HG03039 (cell line): ENCODE measurements at regions not wholly inside any gene's neighbourhood (a gene's known extent, or its start where the extent isn't known, plus 50 kb on each side); places are given as distances from the start of the nearest gene placed in this dataset.

ENCODE experiments used
- ATAC-seq: cut with Tn5 transposase; IDR thresholded peaks from one replicate; pipeline ENCODE4 v1.9.1; 2021; ENCODE audit warnings: mild to moderate bottlenecking, moderate library complexity; ENCODE audit not compliant: unreplicated experiment

DNA sequence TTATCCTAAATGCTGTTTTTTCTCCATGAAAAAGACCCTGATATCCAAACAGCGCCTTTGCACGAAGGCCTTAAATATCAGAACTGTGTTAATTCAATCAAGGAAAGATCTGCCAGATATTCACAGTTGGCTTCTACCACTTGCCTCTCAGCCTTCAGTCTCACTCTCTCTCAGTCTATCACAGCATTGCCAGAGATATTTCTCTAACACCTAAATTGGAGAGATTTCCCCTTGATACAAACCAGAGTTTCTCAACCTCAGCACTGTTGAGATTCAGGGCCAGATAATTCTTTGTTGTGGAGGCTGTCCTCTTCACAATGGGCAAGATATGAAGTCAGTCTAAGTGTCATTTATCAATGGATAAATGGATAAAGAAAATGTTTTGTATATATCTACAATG is 454.1 kb upstream of the MAF start:
- no peak for ATAC-seq

DNA sequence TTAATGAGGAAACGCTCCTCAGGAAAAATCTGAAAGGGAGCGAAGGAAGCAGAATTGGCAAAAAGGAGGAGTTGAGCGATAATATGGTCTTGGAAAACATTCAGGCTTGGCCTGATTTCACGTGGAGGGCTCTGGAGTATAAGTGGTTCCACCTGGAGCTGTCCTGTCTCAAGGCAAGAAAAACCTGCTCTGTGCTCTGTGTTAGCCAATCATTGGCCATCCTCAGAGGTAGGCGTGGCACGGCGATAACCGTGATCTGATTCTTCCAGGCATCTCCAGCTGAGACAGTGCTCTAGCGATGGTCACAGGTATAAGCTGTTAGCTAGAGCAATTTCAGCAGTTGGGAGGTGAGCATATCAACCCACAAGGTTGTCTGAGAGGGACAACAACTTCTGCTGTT is 450.5 kb upstream of the MAF start:
- no peak for ATAC-seq

DNA sequence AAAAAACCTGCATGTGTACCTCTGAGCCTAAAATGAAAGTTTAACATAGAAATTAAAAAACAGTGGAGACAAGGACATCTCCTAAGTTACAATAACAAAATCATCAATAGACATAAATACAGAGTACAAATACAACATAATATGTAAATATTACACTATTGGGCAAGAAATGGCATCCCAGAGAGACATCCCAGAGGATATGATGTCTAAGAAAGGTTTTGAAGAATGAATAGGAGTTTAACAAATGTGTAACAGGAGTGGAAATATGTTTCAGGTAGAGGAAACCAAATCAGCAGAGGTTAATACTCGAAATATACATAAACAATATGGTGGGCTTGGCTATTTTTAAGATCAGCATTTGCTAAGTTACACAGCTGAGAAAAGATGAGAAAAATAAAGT is 447.7 kb upstream of the MAF start:
- ATAC-seq = no peak

DNA sequence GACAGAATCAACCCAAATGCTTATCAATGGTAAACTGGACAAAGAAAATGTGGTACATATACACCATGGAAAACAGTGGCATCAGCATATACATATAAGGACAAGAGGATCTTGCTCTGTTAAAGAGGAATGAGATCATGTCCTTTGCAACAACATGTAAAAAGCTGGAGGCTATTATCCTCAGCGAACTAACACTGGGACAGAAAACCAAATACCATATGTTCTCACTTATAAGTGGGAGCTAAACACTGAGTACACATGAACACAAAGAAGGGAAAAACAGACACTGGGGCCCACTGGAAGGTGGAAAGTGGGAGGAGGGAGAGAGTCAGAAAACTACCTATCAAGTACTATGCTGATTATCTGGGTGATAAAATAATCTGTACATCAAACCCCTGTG is 447.3 kb upstream of the MAF start:
- ATAC-seq = no peak

DNA sequence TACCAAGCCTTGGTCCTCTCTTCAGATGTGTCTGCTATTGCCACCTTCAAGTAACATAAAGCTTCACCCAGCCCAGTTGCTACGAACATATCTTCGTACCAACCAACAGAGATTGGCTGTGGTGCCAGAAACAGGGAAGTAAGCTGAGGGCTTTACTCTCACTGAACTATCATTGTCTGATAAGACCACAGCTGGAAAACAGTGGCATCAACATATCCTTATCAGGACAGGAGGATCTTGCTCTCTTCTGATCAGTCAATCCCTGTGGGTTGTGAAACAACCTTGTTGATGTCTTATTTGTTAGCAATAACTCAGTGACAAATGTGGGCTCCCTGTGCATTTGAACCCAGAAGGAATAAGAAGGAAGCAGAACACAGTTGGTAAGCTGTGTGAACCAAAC is 446.3 kb upstream of the MAF start:
- no peak for ATAC-seq

DNA sequence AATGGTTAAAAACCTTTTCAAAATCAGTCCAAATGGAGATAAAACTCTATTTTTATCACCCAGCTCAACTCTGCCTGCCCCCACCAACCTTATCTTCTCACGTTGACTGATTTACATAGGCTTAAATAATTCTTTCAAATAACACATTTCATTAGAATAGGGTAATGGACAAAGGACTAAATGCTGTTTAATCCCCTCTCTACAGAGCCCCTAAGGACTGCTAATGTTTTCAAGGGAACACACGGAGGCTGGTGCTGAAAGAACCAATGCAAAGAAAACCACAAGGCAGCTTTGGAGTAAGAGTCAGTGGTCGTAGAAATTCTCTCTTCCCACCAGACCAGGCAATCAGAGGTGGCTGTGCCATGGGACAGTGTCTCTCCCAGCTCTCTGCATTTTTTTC is 445.7 kb upstream of the MAF start:
- no peak for ATAC-seq

DNA sequence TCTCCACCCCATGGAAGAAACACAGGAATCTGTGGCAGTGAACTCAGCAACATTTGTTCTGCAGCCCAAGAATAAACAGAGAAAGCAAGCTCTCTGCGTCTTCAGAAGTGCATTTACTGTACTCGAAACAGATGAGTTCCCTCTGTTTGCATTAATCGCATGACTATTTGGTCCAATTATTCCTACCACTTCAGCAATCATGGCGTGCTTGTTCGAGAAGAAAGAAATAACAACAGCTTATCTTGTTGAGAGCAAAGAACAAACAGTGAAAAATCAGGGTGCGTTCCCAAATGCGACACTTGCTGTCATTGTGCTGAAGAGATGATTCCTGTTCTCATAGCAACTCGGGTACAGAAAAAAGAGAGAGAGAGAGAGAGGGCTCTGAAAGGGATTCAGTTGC is 445.3 kb upstream of the MAF start:
- ATAC-seq = no peak

DNA sequence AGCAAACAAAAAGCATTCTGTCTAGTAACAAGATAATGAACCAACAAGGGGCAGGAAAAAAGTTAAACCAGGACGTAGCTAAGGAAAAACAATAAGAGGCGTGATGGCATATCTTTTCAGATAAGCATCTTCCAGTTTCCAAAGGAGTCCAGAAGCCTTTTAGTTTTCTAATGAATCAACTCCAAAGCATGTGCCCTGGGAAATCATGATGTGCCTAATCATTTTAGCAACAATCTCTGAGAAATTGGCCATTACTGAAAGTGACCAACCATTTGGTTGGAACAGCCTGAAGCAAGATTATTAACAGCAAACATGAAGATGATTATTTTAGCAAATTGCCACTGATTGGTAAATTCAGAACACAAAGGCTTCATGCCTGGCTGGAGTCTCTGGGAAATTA is 440.9 kb upstream of the MAF start:
- no peak for ATAC-seq

DNA sequence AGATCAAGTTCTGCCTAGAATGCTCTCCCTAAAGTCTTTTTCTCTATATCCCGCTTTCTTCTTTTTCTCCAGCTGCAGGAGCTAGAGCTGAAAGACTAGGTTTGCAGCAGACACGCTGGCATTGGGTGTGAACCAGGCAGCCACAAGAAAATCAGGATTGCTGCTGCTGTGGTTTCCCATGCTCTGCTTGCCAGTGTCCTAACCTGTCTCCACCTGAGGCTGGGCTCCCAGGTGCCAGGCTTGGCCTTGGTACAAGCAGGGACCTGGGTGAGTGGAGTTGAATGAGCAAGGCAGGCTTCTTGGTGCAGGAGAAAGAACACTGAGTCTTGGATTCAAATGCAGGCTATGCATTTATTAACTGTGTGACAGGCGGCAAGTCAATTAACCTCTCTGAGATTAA is 440.3 kb upstream of the MAF start:
- no peak for ATAC-seq

DNA sequence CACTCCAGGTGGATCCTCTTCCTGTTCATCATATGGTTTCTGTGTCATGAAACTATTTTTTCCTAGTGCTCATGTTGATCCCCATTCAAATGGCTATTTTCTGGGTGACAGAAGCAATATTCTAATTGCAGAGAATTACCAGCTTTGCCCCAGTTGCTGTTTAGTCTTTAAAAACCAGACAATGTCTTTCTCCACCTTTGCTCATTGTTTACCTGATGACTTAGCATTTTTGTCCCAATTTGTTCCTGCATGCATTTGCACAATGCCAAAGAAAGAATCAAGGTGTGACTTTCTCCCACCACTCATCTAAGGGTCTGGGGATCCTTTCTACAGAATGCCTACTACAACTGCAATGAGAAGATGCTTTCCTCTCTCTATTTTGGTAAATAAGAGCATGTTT is 439.9 kb upstream of the MAF start:
- ATAC-seq = no peak

DNA sequence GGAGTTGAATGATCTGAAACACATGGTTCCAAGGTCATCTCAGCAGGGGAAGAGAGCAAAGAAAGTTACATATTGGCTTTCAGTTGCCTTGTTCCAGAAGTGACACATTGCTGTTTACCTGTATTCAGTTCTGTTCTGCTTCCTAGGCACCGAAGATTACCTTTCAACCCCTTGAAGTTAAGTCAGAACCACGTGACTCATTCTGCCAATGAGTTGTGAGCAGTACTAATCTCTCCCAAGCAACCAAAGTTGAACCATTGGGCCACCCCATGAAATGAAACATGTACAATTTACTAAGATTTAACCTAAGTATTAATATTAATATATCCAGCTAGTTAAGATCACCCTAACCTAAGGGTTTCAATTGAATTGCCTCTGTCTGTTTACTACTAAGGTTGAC is 439.2 kb upstream of the MAF start:
- no peak for ATAC-seq

DNA sequence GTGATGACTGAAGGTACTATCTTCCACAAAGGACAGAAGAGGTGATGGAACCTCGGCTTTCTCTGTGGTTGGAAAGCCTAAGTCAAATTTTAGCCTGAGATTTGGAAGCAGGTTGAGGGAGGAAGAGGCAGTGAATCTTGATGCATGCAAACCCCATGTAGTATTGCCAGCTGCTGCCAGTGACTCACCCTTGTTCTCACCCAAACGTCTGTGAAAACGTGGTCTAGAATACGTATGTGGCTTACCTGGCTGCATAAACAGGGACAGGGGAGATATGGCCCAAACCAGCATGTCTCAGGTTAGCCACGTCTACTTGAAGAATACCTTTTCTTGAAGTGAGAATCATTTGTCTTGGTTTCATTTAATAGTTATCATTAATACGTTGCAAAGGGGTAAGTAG is 438.0 kb upstream of the MAF start:
- no peak for ATAC-seq

DNA sequence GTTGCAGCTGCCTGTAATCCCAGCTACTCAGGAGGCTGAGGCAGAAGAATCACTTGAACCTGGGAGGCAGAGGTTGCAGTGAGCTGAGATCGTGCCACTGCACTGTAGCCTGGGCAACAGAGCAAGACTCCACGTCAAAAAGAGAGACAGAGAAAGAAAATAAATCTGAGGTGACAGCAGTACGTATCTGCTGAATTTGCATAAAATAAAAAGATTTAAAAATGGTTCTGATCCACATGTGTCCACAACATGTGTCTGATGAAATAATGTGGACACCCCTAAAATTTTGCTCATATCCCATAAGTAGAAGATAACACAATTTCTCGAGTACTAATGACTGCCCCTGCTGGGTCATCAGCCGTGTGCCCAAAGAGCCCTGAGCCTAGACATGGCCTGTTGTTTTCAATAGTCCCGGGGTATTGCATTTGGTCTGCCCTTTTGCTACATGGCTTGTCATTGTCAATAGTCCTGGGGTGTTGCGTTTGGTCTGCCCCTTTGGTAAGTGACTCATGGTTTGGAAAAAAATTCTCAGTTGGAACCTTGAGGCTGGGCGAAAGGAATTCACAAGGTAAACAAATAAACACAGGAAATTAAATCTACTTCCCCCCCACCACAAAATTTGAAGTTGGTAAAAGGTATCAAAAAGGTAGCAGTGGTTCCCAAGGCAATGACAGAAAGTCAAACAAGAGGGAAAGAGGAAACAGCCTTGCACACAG is 434.6 kb upstream of the MAF start:
- ATAC-seq = no peak

DNA sequence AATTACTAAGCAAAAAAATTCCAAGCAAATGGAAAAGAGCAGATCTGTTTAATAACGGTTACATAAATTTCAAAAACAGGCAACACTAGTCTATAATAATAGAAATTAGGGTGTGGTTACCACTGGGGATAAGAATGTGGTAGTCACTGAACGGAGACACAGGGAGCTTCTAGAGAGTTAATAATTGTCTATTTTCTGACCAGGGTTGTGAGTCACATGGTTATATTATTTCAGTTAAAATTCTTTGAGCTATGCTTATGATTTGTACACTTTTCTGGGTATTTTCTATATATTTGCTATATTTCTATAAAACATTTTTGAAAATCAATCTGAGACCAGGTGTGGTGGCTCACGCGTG is 433.9 kb upstream of the MAF start:
- no peak for ATAC-seq

DNA sequence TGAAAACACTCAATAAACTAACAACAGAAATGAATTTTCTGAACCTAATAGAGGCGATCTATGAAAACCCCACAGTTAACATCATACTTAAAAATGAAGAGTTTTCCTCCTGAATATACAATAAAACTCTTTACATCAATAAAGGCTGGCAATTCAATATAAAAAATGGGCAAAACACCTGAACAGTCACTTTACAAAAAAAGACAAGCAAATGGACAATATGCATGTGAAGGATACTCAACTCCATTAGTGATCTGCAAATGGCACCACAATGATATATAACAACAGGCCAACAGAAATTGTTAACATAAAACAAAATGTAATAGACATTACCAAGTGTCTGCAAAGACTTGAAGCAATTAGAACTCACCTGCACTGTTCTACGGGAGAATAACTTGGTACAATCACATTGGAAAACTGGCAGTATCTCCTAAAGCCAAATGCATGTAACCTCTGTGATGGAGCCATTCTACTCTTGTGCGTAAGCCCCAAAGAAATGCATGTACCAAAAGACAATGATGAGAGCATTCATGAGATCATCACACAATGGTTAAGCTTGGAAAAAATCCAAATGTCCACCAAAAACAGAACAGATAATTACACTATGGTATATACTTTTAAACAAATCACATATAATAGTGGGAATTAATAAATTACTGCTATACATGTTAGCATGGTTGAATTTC is 433.4 kb upstream of the MAF start:
- no peak for ATAC-seq

DNA sequence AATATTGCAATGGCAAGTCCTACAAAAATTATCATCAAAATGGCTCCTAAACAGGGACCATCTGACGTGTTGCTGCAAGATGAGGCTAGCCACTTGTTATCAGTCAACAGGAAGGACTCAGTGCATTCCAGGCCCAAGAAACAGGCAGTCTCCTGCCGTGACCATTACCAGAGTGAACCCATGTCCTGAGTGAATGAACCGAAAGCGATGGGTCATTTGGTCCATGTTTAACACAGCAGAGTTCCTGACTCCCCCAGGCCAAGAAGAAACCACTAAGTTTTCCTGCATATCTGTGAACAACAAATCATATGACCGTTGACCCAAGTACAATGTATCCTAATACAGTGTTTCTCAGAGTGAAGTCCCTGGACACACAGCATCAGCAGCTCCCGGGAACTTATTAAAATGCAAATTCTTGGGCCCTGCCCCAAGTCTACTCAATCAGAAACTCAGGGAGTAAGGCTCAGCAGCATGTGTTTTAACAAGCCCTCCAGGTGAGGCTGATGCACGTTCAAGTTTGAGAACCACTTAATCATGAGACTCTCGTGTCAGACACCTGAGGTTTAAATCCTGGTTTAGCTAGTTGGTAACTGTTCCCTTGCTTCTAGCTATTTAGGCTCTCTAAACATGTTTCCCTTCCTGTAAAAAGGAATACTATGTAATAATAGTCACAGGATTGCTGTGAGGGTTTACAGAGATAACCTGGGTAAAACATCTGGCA is 429.4 kb upstream of the MAF start:
- no peak for ATAC-seq

DNA sequence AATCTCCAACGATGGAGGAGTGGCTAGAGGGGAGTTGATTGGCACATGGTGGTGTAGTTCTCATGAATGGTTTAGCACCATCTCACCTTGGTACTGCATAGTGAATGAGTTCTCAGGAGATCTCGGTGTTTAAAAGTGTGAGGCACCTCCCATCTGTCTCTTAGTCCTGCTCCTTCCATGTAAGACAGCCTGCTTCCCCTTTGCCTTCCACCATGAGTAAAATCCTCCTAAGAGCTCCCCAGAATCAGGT is 428.8 kb upstream of the MAF start:
- ATAC-seq = no peak

DNA sequence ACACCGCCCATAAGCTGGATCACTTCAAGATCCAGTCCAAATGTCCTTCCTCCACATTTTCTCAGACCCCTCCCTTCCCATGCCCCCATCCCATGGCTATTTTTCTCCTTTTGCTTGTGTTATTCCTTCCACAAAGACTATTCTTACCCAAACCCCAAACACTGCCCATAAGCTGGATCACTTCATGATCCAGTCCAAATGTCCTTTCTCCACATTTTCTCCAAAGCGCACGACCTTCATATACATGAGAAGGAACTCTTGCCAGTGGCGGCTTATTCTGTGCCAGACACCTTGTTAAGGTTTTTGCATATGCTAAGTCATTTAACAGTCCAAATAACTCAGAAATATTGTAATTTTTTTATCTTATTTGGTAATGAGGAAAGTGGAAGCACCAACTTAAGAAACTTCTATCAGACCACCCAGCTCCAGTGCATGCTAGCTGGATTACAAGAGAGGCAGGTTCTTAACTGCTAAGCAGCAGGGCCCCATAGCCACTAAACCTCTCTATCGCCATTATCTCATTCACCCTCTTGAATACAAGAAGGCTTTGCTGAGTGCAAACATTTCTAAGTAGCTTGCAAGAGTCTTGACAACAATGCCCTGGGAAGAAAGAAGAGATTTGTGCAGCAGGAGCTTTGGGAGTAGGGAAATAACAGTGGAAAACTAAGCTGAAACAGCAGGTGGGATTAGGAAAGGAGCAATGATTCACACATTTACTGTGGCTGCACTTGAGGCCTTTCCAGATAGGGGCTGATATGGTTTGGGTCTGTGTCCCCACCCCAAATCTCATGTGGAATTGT is 428.2 kb upstream of the MAF start:
- no peak for ATAC-seq

DNA sequence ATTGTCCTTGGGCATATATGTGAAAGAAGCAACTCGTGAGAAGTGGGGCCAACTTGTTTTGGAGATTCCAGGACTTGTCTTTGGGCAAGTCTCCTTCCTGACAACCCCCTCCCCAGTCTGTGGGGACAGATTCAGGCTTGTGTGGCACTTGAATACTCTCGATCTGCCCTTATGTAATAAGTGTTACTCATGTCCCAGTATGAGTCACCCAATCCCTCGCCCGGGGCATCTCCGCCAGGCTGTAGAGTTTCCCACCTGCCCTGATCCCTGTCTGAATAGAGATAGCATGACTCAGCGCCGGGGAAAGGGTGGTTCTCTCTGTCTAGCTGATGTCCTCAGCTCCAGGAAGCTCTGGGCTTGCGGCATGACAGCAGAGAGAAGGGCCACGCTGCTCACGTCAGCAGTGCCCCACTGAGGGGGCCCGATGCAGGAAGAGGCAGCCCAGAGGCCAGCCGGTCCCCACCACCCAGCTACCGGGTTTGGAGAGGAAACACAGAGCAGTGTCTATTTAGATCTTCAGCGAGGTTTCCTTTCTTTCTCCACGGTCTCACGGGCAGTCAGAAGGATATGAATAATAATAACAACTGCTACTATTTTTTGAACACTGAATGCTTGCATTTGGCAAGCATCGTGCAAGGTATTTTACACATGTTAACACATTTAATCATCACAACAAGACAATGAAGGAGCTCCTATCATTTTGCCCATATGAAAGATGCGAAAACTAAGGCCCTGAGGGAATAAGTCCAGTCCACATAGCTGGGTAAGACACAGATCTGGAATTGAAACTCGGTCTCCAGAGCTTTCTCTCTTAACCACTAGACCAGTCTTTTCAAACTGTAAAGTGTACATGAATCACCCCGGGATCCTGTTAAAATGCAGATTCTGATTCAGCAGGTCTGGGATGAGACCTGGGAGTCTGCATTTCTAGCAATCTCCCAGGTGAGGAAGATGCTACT is 426.7 kb upstream of the MAF start:
- ATAC-seq = peak; percentile 62

DNA sequence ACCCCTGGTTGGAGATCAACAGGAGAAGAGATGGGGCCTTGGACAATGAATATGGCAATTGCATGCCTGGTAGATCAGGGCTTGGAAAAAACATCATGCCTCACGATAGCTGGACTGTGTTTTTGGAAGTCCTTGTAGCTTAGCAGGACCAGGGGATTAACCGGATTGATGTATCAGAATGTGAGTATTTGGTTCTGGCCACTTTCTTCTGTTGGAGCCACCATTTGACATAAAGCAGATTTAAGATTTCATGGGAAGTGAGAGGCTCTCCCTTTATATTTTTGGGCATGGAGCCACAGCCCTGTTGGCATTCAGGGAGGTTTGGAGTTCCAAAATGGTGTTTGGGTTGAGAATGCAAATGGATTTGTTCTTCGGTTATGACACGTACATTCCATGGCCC is 424.7 kb upstream of the MAF start:
- ATAC-seq = no peak

DNA sequence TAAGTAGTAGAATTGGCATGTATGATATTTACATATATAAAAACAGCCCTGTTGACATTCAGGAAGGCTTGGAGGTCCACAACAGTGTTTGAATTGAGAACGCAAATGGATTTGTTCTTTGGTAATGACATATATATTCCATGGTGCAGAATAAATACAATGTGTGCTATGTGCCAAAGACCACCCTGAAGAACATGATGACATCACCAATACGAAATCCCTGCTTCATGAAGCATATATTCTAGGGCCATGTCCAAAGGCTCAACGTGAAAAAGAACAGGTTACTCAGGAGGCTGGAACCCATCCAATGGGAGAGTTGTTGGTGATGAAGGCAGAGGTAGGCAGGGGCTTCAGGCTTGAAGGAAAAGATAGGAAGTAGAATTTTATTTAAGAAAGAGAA is 423.9 kb upstream of the MAF start:
- ATAC-seq = no peak
